ENCODE measurements at regions not wholly inside any gene's neighbourhood (a gene's known extent, or its start where the extent isn't known, plus 50 kb on each side); places are given as distances from the start of the nearest gene placed in this dataset.

GRCh38 chr1:178599087-178599486, 86.2 kb downstream of the TEX35 start:
- Histone ChIP-seq H3K9me3 (replicated peaks in 1 of 2; ENCODE audit: control insufficient read depth in 1 of 2, insufficient read depth in 1 of 2, low read length in 2 of 2) (no peaks in the 10 kb centered on the region), H3K4me3 (replicated peaks in 1 of 3; ENCODE audit: low read depth in 2 of 3, low read length in 3 of 3) (no peak overlapping the region), H3K27me3 (ENCODE audit: control insufficient read depth in 2 of 2, insufficient read depth in 2 of 2, low read length in 2 of 2) (no peaks in the 10 kb centered on the region), H3K4me1 (ENCODE audit: control insufficient read depth in 1 of 2, insufficient read depth in 2 of 2, low read length in 2 of 2) (no peaks in the 10 kb centered on the region), H3K4me2 (replicated peaks; ENCODE audit: extremely low read depth, low read length, poor library complexity, severe bottlenecking) (no peak overlapping the region), H3K36me3 (replicated peaks in 1 of 2; ENCODE audit: control insufficient read depth in 1 of 2, insufficient read depth in 2 of 2, low read length in 2 of 2) (no peaks in the 10 kb centered on the region), H4K20me1 (ENCODE audit: insufficient read depth, low read length) (no peaks in the 10 kb centered on the region), H3K9ac (ENCODE audit: insufficient read depth, low read length, poor library complexity, severe bottlenecking) (no peak overlapping the region), H2AFZ (ENCODE audit: insufficient read depth, low read depth, low read length, poor library complexity, severe bottlenecking) (no peak overlapping the region), H3K79me2 (ENCODE audit: insufficient read depth, low read length) (no peaks in the 10 kb centered on the region), H3K27ac (ENCODE audit: low read depth in 1 of 2, low read length in 2 of 2) (no peak overlapping the region)
- H3K4me1 Mint-ChIP-seq, result peaks cover 4% of the 10 kb centered on the region
- H3K27me3 Mint-ChIP-seq (ENCODE audit: low read depth in 3 of 3), result peaks cover 0 to 1% (median 1%) of the 10 kb centered on the region in 3 donors
- TF ChIP-seq CTCF (IDR thresholded peaks at IDR 0.05), result no peak
- no peak for DNase-seq
- intact Hi-C loops (cut with micrococcal nuclease), result no loop called here
- H3K9me3 Mint-ChIP-seq, result peaks cover 0 to 2% (median 0%) of the 10 kb centered on the region in 7 donors
- H3K27ac Mint-ChIP-seq, result no peak overlapping the region
- no peak overlapping the region for H3K4me3 Mint-ChIP-seq
- WGBS (ENCODE audit: insufficient coverage), result 93% methylated on average over 4 of the region's 4 CpGs
- no peaks in the 10 kb centered on the region for H3K36me3 Mint-ChIP-seq

GRCh38 chr1:178599745-178600144, 86.8 kb downstream of the TEX35 start:
- peaks cover 0 to 1% (median 1%) of the 10 kb centered on the region in 3 donors for H3K27me3 Mint-ChIP-seq (ENCODE audit: low read depth in 3 of 3)
- WGBS (ENCODE audit: insufficient coverage), result no CpG with 5 or more reads among the region's 1 CpG
- no peaks in the 10 kb centered on the region for H3K36me3 Mint-ChIP-seq
- H3K27ac ChIP-seq (ENCODE audit: low read depth in 1 of 2, low read length in 2 of 2), result no peak overlapping the region
- peaks cover 0 to 2% (median 0%) of the 10 kb centered on the region in 7 donors for H3K9me3 Mint-ChIP-seq
- no peaks in the 10 kb centered on the region for H3K9me3 ChIP-seq (replicated peaks in 1 of 2; ENCODE audit: control insufficient read depth in 1 of 2, insufficient read depth in 1 of 2, low read length in 2 of 2)
- DNase-seq, result no peak
- H4K20me1 ChIP-seq (ENCODE audit: insufficient read depth, low read length), result no peaks in the 10 kb centered on the region
- peaks cover 4% of the 10 kb centered on the region for H3K4me1 Mint-ChIP-seq
- no peak for TF ChIP-seq CTCF (IDR thresholded peaks at IDR 0.05)
- H3K9ac ChIP-seq (ENCODE audit: insufficient read depth, low read length, poor library complexity, severe bottlenecking), result no peak overlapping the region
- H3K4me3 ChIP-seq (replicated peaks in 1 of 3; ENCODE audit: low read depth in 2 of 3, low read length in 3 of 3), result no peak overlapping the region
- intact Hi-C loops (cut with micrococcal nuclease), result no loop called here
- H3K4me2 ChIP-seq (replicated peaks; ENCODE audit: extremely low read depth, low read length, poor library complexity, severe bottlenecking), result no peak overlapping the region
- H3K27me3 ChIP-seq (ENCODE audit: control insufficient read depth in 2 of 2, insufficient read depth in 2 of 2, low read length in 2 of 2), result no peaks in the 10 kb centered on the region
- no peaks in the 10 kb centered on the region for H3K79me2 ChIP-seq (ENCODE audit: insufficient read depth, low read length)
- H3K4me1 ChIP-seq (ENCODE audit: control insufficient read depth in 1 of 2, insufficient read depth in 2 of 2, low read length in 2 of 2), result no peaks in the 10 kb centered on the region
- H3K4me3 Mint-ChIP-seq, result no peak overlapping the region
- no peaks in the 10 kb centered on the region for H3K36me3 ChIP-seq (replicated peaks in 1 of 2; ENCODE audit: control insufficient read depth in 1 of 2, insufficient read depth in 2 of 2, low read length in 2 of 2)
- no peak overlapping the region for H3K27ac Mint-ChIP-seq
- H2AFZ ChIP-seq (ENCODE audit: insufficient read depth, low read depth, low read length, poor library complexity, severe bottlenecking), result no peak overlapping the region
